ENCODE measurements at regions not wholly inside any gene's neighbourhood (a gene's known extent, or its start where the extent isn't known, plus 50 kb on each side); places are given as distances from the start of the nearest gene placed in this dataset.

GRCh38 chr11:26144291-26144690 lies 187.6 kb upstream of the ANO3 start:
- TF ChIP-seq CTCF (IDR thresholded peaks at IDR 0.05; ENCODE audit: insufficient read depth, low read length) (no peak), POLR2AphosphoS5 (IDR thresholded peaks at IDR 0.05; ENCODE audit: low read depth) (no peak), SPI1 (IDR thresholded peaks at IDR 0.05; ENCODE audit: borderline replicate concordance, low read depth) (no peak), REST (IDR thresholded peaks at IDR 0.05; ENCODE audit: insufficient replicate concordance, low read depth) (no peak), GABPA (IDR thresholded peaks at IDR 0.05; ENCODE audit: low read depth) (no peak)
